ENCODE measurements at regions not wholly inside any gene's neighbourhood (a gene's known extent, or its start where the extent isn't known, plus 50 kb on each side); places are given as distances from the start of the nearest gene placed in this dataset.

- TF ChIP-seq SAP30 (IDR thresholded peaks at IDR 0.05; ENCODE audit: insufficient read depth, insufficient replicate concordance, low read length), result no peak
- no peak for TF ChIP-seq CTCF (IDR thresholded peaks at IDR 0.05; ENCODE audit: control extremely low read depth in 1 of 3, insufficient read depth in 1 of 3, low read depth in 1 of 3, low read length in 3 of 3)
- no peak for TF ChIP-seq POLR2AphosphoS5 (IDR thresholded peaks at IDR 0.05; ENCODE audit: low read depth, low read length)
Observed at GRCh38 chr11:11169715-11170351, 183.2 kb downstream of the CSNK2A3 start.

Data from H1 (cell line).